ENCODE measurements at regions not wholly inside any gene's neighbourhood (a gene's known extent, or its start where the extent isn't known, plus 50 kb on each side); places are given as distances from the start of the nearest gene placed in this dataset.
A peak's percentile ranks its signal among the peaks of the same experiment; 100 is the strongest.

GRCh38 chr2:201968476-201968875 is 65.2 kb upstream of the FZD7 start:
- H3K36me3 ChIP-seq = no peaks in the 10 kb centered on the region
- no peak overlapping the region for H3K9ac ChIP-seq
- H4K20me1 ChIP-seq (ENCODE audit: low read depth) = no peaks in the 10 kb centered on the region
- Mint-ChIP-seq H3K4me3 (no peak overlapping the region), H3K9me3 (peaks cover 8% of the 10 kb centered on the region), H3K36me3 (no peaks in the 10 kb centered on the region), H3K27me3 (ENCODE audit: insufficient read depth, low read depth) (peaks cover 4% of the 10 kb centered on the region), H3K4me1 (peaks cover 69% of the 10 kb centered on the region), H3K27ac (no peak overlapping the region)
- TF ChIP-seq EZH2phosphoT487 (IDR thresholded peaks at IDR 0.05) = no peak
- TF ChIP-seq, protein P1, sequence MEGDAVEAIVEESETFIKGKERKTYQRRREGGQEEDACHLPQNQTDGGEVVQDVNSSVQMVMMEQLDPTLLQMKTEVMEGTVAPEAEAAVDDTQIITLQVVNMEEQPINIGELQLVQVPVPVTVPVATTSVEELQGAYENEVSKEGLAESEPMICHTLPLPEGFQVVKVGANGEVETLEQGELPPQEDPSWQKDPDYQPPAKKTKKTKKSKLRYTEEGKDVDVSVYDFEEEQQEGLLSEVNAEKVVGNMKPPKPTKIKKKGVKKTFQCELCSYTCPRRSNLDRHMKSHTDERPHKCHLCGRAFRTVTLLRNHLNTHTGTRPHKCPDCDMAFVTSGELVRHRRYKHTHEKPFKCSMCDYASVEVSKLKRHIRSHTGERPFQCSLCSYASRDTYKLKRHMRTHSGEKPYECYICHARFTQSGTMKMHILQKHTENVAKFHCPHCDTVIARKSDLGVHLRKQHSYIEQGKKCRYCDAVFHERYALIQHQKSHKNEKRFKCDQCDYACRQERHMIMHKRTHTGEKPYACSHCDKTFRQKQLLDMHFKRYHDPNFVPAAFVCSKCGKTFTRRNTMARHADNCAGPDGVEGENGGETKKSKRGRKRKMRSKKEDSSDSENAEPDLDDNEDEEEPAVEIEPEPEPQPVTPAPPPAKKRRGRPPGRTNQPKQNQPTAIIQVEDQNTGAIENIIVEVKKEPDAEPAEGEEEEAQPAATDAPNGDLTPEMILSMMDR (IDR thresholded peaks at IDR 0.05) = no peak
- no peak for TF ChIP-seq EZH2 (IDR thresholded peaks at IDR 0.05)
- peaks cover 56% of the 10 kb centered on the region for H3F3A ChIP-seq (ENCODE audit: low read depth)
- no peak overlapping the region for H3K4me2 ChIP-seq
- no peaks in the 10 kb centered on the region for H3K9me3 ChIP-seq (ENCODE audit: low read depth)
- peaks cover 17% of the 10 kb centered on the region for H3K79me2 ChIP-seq (ENCODE audit: low read depth)
- no peak overlapping the region for H3K27ac ChIP-seq
- H3K27me3 ChIP-seq = no peaks in the 10 kb centered on the region
- H2AFZ ChIP-seq (replicated peaks) = no peak overlapping the region
- H3K4me3 ChIP-seq = no peak overlapping the region
- no peak for DNase-seq (ENCODE audit: low spot score)
- H3K4me1 ChIP-seq = peaks cover 58% of the 10 kb centered on the region

- H3K4me2 ChIP-seq = no peak overlapping the region
- H3K36me3 Mint-ChIP-seq = no peaks in the 10 kb centered on the region
- no peak for DNase-seq (ENCODE audit: low spot score)
Measured at GRCh38 chr2:201969241-201969937, 64.3 kb upstream of the FZD7 start.

GRCh38 chr2:201969938-201970785 is 63.5 kb upstream of the FZD7 start:
- Histone ChIP-seq H4K20me1 (ENCODE audit: low read depth) (no peaks in the 10 kb centered on the region), H3K9ac (no peak overlapping the region), H3K4me1 (peaks cover 66% of the 10 kb centered on the region), H3K36me3 (no peaks in the 10 kb centered on the region), H3F3A (ENCODE audit: low read depth) (peaks cover 72% of the 10 kb centered on the region), H3K4me2 (no peak overlapping the region), H3K27me3 (no peaks in the 10 kb centered on the region), H2AFZ (replicated peaks) (no peak overlapping the region), H3K9me3 (ENCODE audit: low read depth) (no peaks in the 10 kb centered on the region), H3K79me2 (ENCODE audit: low read depth) (peaks cover 25% of the 10 kb centered on the region), H3K27ac (no peak overlapping the region), H3K4me3 (no peak overlapping the region)
- no peak for DNase-seq (ENCODE audit: low spot score)
- H3K36me3 Mint-ChIP-seq = no peaks in the 10 kb centered on the region
- H3K9me3 Mint-ChIP-seq = peaks cover 8% of the 10 kb centered on the region
- peaks cover 8% of the 10 kb centered on the region for H3K27me3 Mint-ChIP-seq (ENCODE audit: insufficient read depth, low read depth)
- TF ChIP-seq, protein P1 (IDR thresholded peaks at IDR 0.05) = no peak
- no peak for TF ChIP-seq EZH2phosphoT487 (IDR thresholded peaks at IDR 0.05)
- TF ChIP-seq EZH2 (IDR thresholded peaks at IDR 0.05) = no peak
- no peak overlapping the region for H3K4me3 Mint-ChIP-seq
- no peak overlapping the region for H3K27ac Mint-ChIP-seq
- H3K4me1 Mint-ChIP-seq = peaks cover 68% of the 10 kb centered on the region

More at GRCh38 chr2:201969241-201969937, 64.3 kb upstream of the FZD7 start:
- Histone ChIP-seq H3K9me3 (ENCODE audit: low read depth) (no peaks in the 10 kb centered on the region), H3K4me1 (peaks cover 58% of the 10 kb centered on the region), H3K27ac (no peak overlapping the region), H3K4me3 (no peak overlapping the region), H3F3A (ENCODE audit: low read depth) (peaks cover 65% of the 10 kb centered on the region), H3K36me3 (no peaks in the 10 kb centered on the region), H4K20me1 (ENCODE audit: low read depth) (no peaks in the 10 kb centered on the region), H2AFZ (replicated peaks) (no peak overlapping the region), H3K27me3 (no peaks in the 10 kb centered on the region), H3K79me2 (ENCODE audit: low read depth) (peaks cover 19% of the 10 kb centered on the region), H3K9ac (no peak overlapping the region)
- H3K9me3 Mint-ChIP-seq = peaks cover 8% of the 10 kb centered on the region
- TF ChIP-seq EZH2 (IDR thresholded peaks at IDR 0.05) (no peak), EZH2phosphoT487 (IDR thresholded peaks at IDR 0.05) (no peak)
- TF ChIP-seq, protein P1 (IDR thresholded peaks at IDR 0.05) = no peak
- H3K27me3 Mint-ChIP-seq (ENCODE audit: insufficient read depth, low read depth) = peaks cover 9% of the 10 kb centered on the region
- peaks cover 66% of the 10 kb centered on the region for H3K4me1 Mint-ChIP-seq
- peak overlapping the region; percentile 22 for H3K27ac Mint-ChIP-seq
- H3K4me3 Mint-ChIP-seq = no peak overlapping the region

All from neural progenitor cell (in vitro differentiated cells).